CD14-positive monocyte (primary cell): ENCODE measurements at regions not wholly inside any gene's neighbourhood (a gene's known extent, or its start where the extent isn't known, plus 50 kb on each side); places are given as distances from the start of the nearest gene placed in this dataset.

Experiments
- DNase-seq, 3 donors: peaks; one replicate each; pipeline ENCODE4 v3.0.0-alpha.2; 2011 to 2022
- H2AFZ ChIP-seq: 2 replicates; pipeline ENCODE4 v1.6.0; 2012; ENCODE audit warnings: mild to moderate bottlenecking, low read depth, low read length, inconsistent platforms; ENCODE audit not compliant: insufficient read depth, poor library complexity, severe bottlenecking
- H3K27ac ChIP-seq, 2 donors: 1 replicate in 1 of 2; 2 replicates in 1 of 2; pipeline ENCODE4 v1.5.1; 2012 to 2013; ENCODE audit warnings: low read length in 2 of 2, control low read depth in 1 of 2, inconsistent platforms in 1 of 2, low read depth in 1 of 2, mild to moderate bottlenecking in 1 of 2
- H3K27me3 ChIP-seq, 2 donors: one replicate each; pipeline versions ENCODE4 v1.6.0 to v1.6.1; 2011 to 2013; ENCODE audit warnings: low read length in 2 of 2; ENCODE audit not compliant: control insufficient read depth in 2 of 2, insufficient read depth in 2 of 2
- H3K36me3 ChIP-seq, 2 donors: replicated peaks in 1 of 2; 1 replicate in 1 of 2; 2 replicates in 1 of 2; pipeline versions ENCODE4 v1.5.1 to v1.6.1; 2012 to 2013; ENCODE audit warnings: low read length in 2 of 2, control low read depth in 1 of 2, inconsistent platforms in 1 of 2, mild to moderate bottlenecking in 1 of 2; ENCODE audit not compliant: insufficient read depth in 2 of 2, control insufficient read depth in 1 of 2
- H3K4me1 ChIP-seq, 2 donors: 1 replicate in 1 of 2; 2 replicates in 1 of 2; pipeline versions ENCODE4 v1.5.1 to v1.6.1; 2012 to 2013; ENCODE audit warnings: low read length in 2 of 2, control low read depth in 1 of 2, inconsistent platforms in 1 of 2, mild to moderate bottlenecking in 1 of 2, moderate library complexity in 1 of 2; ENCODE audit not compliant: insufficient read depth in 2 of 2, control insufficient read depth in 1 of 2
- H3K4me2 ChIP-seq: replicated peaks from 2 replicates; pipeline ENCODE3; 2012; ENCODE audit warnings: low read length, moderate library complexity, mild to moderate bottlenecking; ENCODE audit not compliant: poor library complexity, severe bottlenecking; ENCODE audit errors: extremely low read depth
- H3K4me3 ChIP-seq, 3 experiments: fragments of 200-600 bp in 1 of 3; sonication (generic) in 1 of 3; replicated peaks in 1 of 3; 1 replicate in 2 of 3; 2 replicates in 1 of 3; pipeline ENCODE4 v1.5.1; 2011 to 2013; ENCODE audit warnings: low read length in 3 of 3, mild to moderate bottlenecking in 3 of 3, control low read depth in 2 of 3, low read depth in 2 of 3, inconsistent platforms in 1 of 3, moderate library complexity in 1 of 3
- H3K79me2 ChIP-seq: 2 replicates; pipeline ENCODE4 v1.6.0; 2012; ENCODE audit warnings: mild to moderate bottlenecking, control low read depth, inconsistent platforms, low read length, moderate library complexity; ENCODE audit not compliant: insufficient read depth
- H3K9ac ChIP-seq: 2 replicates; pipeline ENCODE4 v1.6.0; 2017; ENCODE audit warnings: low read length, mild to moderate bottlenecking; ENCODE audit not compliant: insufficient read depth, poor library complexity, severe bottlenecking
- H3K9me3 ChIP-seq, 2 donors: replicated peaks in 1 of 2; 1 replicate in 1 of 2; 2 replicates in 1 of 2; pipeline versions ENCODE4 v1.5.1 to v1.6.1; 2012 to 2013; ENCODE audit warnings: low read length in 2 of 2, control low read depth in 1 of 2; ENCODE audit not compliant: control insufficient read depth in 1 of 2, insufficient read depth in 1 of 2
- H4K20me1 ChIP-seq: 2 replicates; pipeline ENCODE4 v1.6.0; 2012; ENCODE audit warnings: mild to moderate bottlenecking, low read length, control low read depth, moderate library complexity; ENCODE audit not compliant: insufficient read depth
- H3K27ac Mint-ChIP-seq, 7 donors: one replicate each; pipeline ENCODE4 v1.8.0; 2020; ENCODE audit warnings: mild to moderate bottlenecking in 7 of 7, mixed read lengths in 7 of 7, moderate library complexity in 6 of 7, inconsistent platforms in 2 of 7
- H3K27me3 Mint-ChIP-seq, 3 donors: one replicate each; pipeline ENCODE4 v1.8.0; 2021 to 2022; ENCODE audit warnings: low read depth in 3 of 3, mild to moderate bottlenecking in 3 of 3, mixed read lengths in 3 of 3, moderate library complexity in 3 of 3, inconsistent platforms in 1 of 3
- H3K36me3 Mint-ChIP-seq, 2 donors: one replicate each; pipeline ENCODE4 v1.8.0; 2020; ENCODE audit warnings: mixed read lengths in 2 of 2, inconsistent platforms in 1 of 2, mild to moderate bottlenecking in 1 of 2
- H3K4me1 Mint-ChIP-seq: one replicate; pipeline ENCODE4 v1.8.0; 2020; ENCODE audit warnings: mild to moderate bottlenecking, mixed read lengths
- H3K4me3 Mint-ChIP-seq, 2 donors: one replicate each; pipeline ENCODE4 v1.8.0; 2020; ENCODE audit warnings: mild to moderate bottlenecking in 2 of 2, mixed read lengths in 2 of 2, moderate library complexity in 1 of 2
- H3K9me3 Mint-ChIP-seq, 7 donors: one replicate each; pipeline ENCODE4 v1.8.0; 2020 to 2022; ENCODE audit warnings: mixed read lengths in 7 of 7, mild to moderate bottlenecking in 6 of 7, moderate library complexity in 6 of 7, inconsistent platforms in 2 of 7
- CTCF ChIP-seq: fragments of 200-600 bp; IDR thresholded peaks from one replicate; pipeline ENCODE4 v1.8.0; 2022; ENCODE audit warnings: antibody characterized with exemption, mild to moderate bottlenecking
- WGBS: methylation state at CpG from one replicate; pipeline ENCODE4 v1.1.5; 2013; ENCODE audit warnings: missing lambda C conversion rate; ENCODE audit not compliant: insufficient coverage; 5-methylcytosine and 5-hydroxymethylcytosine counted together
- intact Hi-C, 2 donors: fragments of 100-400 bp; cut with micrococcal nuclease; formaldehyde crosslinking; loops; one replicate each; pipeline versions ENCODE4 v1.15.0 to v1.15.1; 2023

GRCh38 chr5:103667068-103667467 is 104.5 kb upstream of the NUDT12 start:
- Histone ChIP-seq H3K9ac (no peak overlapping the region), H3K4me1 (no peaks in the 10 kb centered on the region), H3K27me3 (no peaks in the 10 kb centered on the region), H3K4me2 (no peak overlapping the region), H2AFZ (no peak overlapping the region), H3K9me3 (peaks cover 5 to 15% of the 10 kb centered on the region in 2 donors), H3K27ac (no peak overlapping the region), H3K36me3 (no peaks in the 10 kb centered on the region), H4K20me1 (no peaks in the 10 kb centered on the region), H3K79me2 (no peaks in the 10 kb centered on the region), H3K4me3 (no peak overlapping the region)
- no peak for TF ChIP-seq CTCF
- Mint-ChIP-seq H3K4me1 (no peaks in the 10 kb centered on the region), H3K36me3 (no peaks in the 10 kb centered on the region), H3K4me3 (no peak overlapping the region), H3K27ac (no peak overlapping the region), H3K27me3 (no peaks in the 10 kb centered on the region), H3K9me3 (peaks cover 8 to 25% (median 17%) of the 10 kb centered on the region in 7 donors)
- DNase-seq = no peak
- intact Hi-C loops = no loop called here
- 72% methylated on average over 2 of the region's 3 CpGs for WGBS

- H3K27me3 ChIP-seq = no peaks in the 10 kb centered on the region
Observed at GRCh38 chr5:103657301-103657700, 94.7 kb upstream of the NUDT12 start.

More at GRCh38 chr5:103657301-103657700, 94.7 kb upstream of the NUDT12 start:
- Histone ChIP-seq H3K27ac (no peak overlapping the region), H2AFZ (no peak overlapping the region), H3K9me3 (peaks cover 4 to 6% of the 10 kb centered on the region in 2 donors), H3K79me2 (no peaks in the 10 kb centered on the region), H3K36me3 (no peaks in the 10 kb centered on the region), H4K20me1 (no peaks in the 10 kb centered on the region), H3K9ac (no peak overlapping the region), H3K4me1 (no peaks in the 10 kb centered on the region), H3K4me2 (no peak overlapping the region), H3K4me3 (no peak overlapping the region)
- Mint-ChIP-seq H3K4me3 (no peak overlapping the region), H3K27ac (no peak overlapping the region), H3K9me3 (peaks cover 0 to 12% (median 5%) of the 10 kb centered on the region in 7 donors), H3K36me3 (no peaks in the 10 kb centered on the region), H3K4me1 (no peaks in the 10 kb centered on the region), H3K27me3 (peaks cover 0 to 2% (median 0%) of the 10 kb centered on the region in 3 donors)
- no peak for DNase-seq
- no peak for TF ChIP-seq CTCF
- intact Hi-C loops = no loop called here
- WGBS = no CpG with 5 or more reads among the region's 3 CpGs
